ENCODE measurements at regions not wholly inside any gene's neighbourhood (a gene's known extent, or its start where the extent isn't known, plus 50 kb on each side); places are given as distances from the start of the nearest gene placed in this dataset.

- Histone ChIP-seq H3K27ac (ENCODE audit: insufficient read depth in 1 of 2, low read depth in 1 of 2, low read length in 2 of 2, poor library complexity in 1 of 2, severe bottlenecking in 2 of 2) (no peak overlapping the region), H3K9me3 (ENCODE audit: control extremely low read depth in 1 of 5, control insufficient read depth in 4 of 5, insufficient read depth in 2 of 5, low read depth in 1 of 5, low read length in 4 of 5) (no peaks in the 10 kb centered on the region), H3K4me1 (ENCODE audit: control extremely low read depth in 1 of 4, control insufficient read depth in 4 of 4, insufficient read depth in 4 of 4, low read length in 3 of 4) (peaks cover 0 to 11% (median 9%) of the 10 kb centered on the region in 4 experiments), H3K27me3 (replicated peaks in 2 of 5; ENCODE audit: control insufficient read depth in 4 of 5, insufficient read depth in 5 of 5, low read length in 4 of 5) (no peaks in the 10 kb centered on the region), H3K36me3 (ENCODE audit: control insufficient read depth in 4 of 4, insufficient read depth in 4 of 4, low read length in 3 of 4) (no peaks in the 10 kb centered on the region), H3K4me3 (ENCODE audit: control insufficient read depth in 1 of 7, extremely low read depth in 1 of 7, insufficient read depth in 4 of 7, low read depth in 2 of 7, low read length in 6 of 7) (no peak overlapping the region)
- no peak for DNase-seq
- CTCF ChIA-PET: interaction anchor here (0.9 kb wide), 1 partner anchor 17 kb away, joined by 3 read pairs; no protein-coding TSS in a partner anchor
- POLR2A ChIA-PET: no interaction called here
- 100% methylated on average over 1 of the region's 1 CpG for WGBS (ENCODE audit: insufficient coverage)
Measured at GRCh38 chr13:80633251-80633650, 292.3 kb upstream of the SPRY2 start.

GRCh38 chr13:80630685-80631121 is 289.8 kb upstream of the SPRY2 start:
- peaks cover 0 to 11% (median 9%) of the 10 kb centered on the region in 4 experiments for H3K4me1 ChIP-seq (ENCODE audit: control extremely low read depth in 1 of 4, control insufficient read depth in 4 of 4, insufficient read depth in 4 of 4, low read length in 3 of 4)
- H3K9me3 ChIP-seq (ENCODE audit: control extremely low read depth in 1 of 5, control insufficient read depth in 4 of 5, insufficient read depth in 2 of 5, low read depth in 1 of 5, low read length in 4 of 5): no peaks in the 10 kb centered on the region
- WGBS (ENCODE audit: insufficient coverage): 100% methylated on average over 2 of the region's 3 CpGs
- H3K27ac ChIP-seq (ENCODE audit: insufficient read depth in 1 of 2, low read depth in 1 of 2, low read length in 2 of 2, poor library complexity in 1 of 2, severe bottlenecking in 2 of 2): no peak overlapping the region
- CTCF ChIA-PET: no interaction called here
- DNase-seq: peak; percentile 9 to 45 (median 23)
- no peaks in the 10 kb centered on the region for H3K36me3 ChIP-seq (ENCODE audit: control insufficient read depth in 4 of 4, insufficient read depth in 4 of 4, low read length in 3 of 4)
- H3K27me3 ChIP-seq (replicated peaks in 2 of 5; ENCODE audit: control insufficient read depth in 4 of 5, insufficient read depth in 5 of 5, low read length in 4 of 5): no peaks in the 10 kb centered on the region
- POLR2A ChIA-PET: no interaction called here
- H3K4me3 ChIP-seq (ENCODE audit: control insufficient read depth in 1 of 7, extremely low read depth in 1 of 7, insufficient read depth in 4 of 7, low read depth in 2 of 7, low read length in 6 of 7): peak overlapping the region in 1 of 7 experiments; percentile 25

- no peaks in the 10 kb centered on the region for H3K27me3 ChIP-seq (replicated peaks in 2 of 5; ENCODE audit: control insufficient read depth in 4 of 5, insufficient read depth in 5 of 5, low read length in 4 of 5)
- WGBS (ENCODE audit: insufficient coverage): no CpG with 5 or more reads among the region's 1 CpG
- H3K4me3 ChIP-seq (ENCODE audit: control insufficient read depth in 1 of 7, extremely low read depth in 1 of 7, insufficient read depth in 4 of 7, low read depth in 2 of 7, low read length in 6 of 7): no peak overlapping the region
- no peak for DNase-seq
- peaks cover 0 to 3% (median 0%) of the 10 kb centered on the region in 5 experiments for H3K9me3 ChIP-seq (ENCODE audit: control extremely low read depth in 1 of 5, control insufficient read depth in 4 of 5, insufficient read depth in 2 of 5, low read depth in 1 of 5, low read length in 4 of 5)
- ChIA-PET POLR2A (no interaction called here), CTCF (no interaction called here)
- H3K36me3 ChIP-seq (ENCODE audit: control insufficient read depth in 4 of 4, insufficient read depth in 4 of 4, low read length in 3 of 4): no peaks in the 10 kb centered on the region
- no peaks in the 10 kb centered on the region for H3K4me1 ChIP-seq (ENCODE audit: control extremely low read depth in 1 of 4, control insufficient read depth in 4 of 4, insufficient read depth in 4 of 4, low read length in 3 of 4)
- no peak overlapping the region for H3K27ac ChIP-seq (ENCODE audit: insufficient read depth in 1 of 2, low read depth in 1 of 2, low read length in 2 of 2, poor library complexity in 1 of 2, severe bottlenecking in 2 of 2)
Measured at GRCh38 chr13:80618781-80619180, 277.9 kb upstream of the SPRY2 start.

- no peak for DNase-seq
- Histone ChIP-seq H3K36me3 (ENCODE audit: control insufficient read depth in 4 of 4, insufficient read depth in 4 of 4, low read length in 3 of 4) (no peaks in the 10 kb centered on the region), H3K27ac (ENCODE audit: insufficient read depth in 1 of 2, low read depth in 1 of 2, low read length in 2 of 2, poor library complexity in 1 of 2, severe bottlenecking in 2 of 2) (no peak overlapping the region), H3K27me3 (replicated peaks in 2 of 5; ENCODE audit: control insufficient read depth in 4 of 5, insufficient read depth in 5 of 5, low read length in 4 of 5) (no peaks in the 10 kb centered on the region), H3K9me3 (ENCODE audit: control extremely low read depth in 1 of 5, control insufficient read depth in 4 of 5, insufficient read depth in 2 of 5, low read depth in 1 of 5, low read length in 4 of 5) (no peaks in the 10 kb centered on the region), H3K4me3 (ENCODE audit: control insufficient read depth in 1 of 7, extremely low read depth in 1 of 7, insufficient read depth in 4 of 7, low read depth in 2 of 7, low read length in 6 of 7) (no peak overlapping the region), H3K4me1 (ENCODE audit: control extremely low read depth in 1 of 4, control insufficient read depth in 4 of 4, insufficient read depth in 4 of 4, low read length in 3 of 4) (no peaks in the 10 kb centered on the region)
- POLR2A ChIA-PET: no interaction called here
- CTCF ChIA-PET: no interaction called here
- 78% methylated on average over 6 of the region's 6 CpGs for WGBS (ENCODE audit: insufficient coverage)
Measured at GRCh38 chr13:80612804-80613203, 271.9 kb upstream of the SPRY2 start.

- POLR2A ChIA-PET: no interaction called here
- Histone ChIP-seq H3K36me3 (ENCODE audit: control insufficient read depth in 4 of 4, insufficient read depth in 4 of 4, low read length in 3 of 4) (no peaks in the 10 kb centered on the region), H3K4me3 (ENCODE audit: control insufficient read depth in 1 of 7, extremely low read depth in 1 of 7, insufficient read depth in 4 of 7, low read depth in 2 of 7, low read length in 6 of 7) (no peak overlapping the region), H3K4me1 (ENCODE audit: control extremely low read depth in 1 of 4, control insufficient read depth in 4 of 4, insufficient read depth in 4 of 4, low read length in 3 of 4) (no peaks in the 10 kb centered on the region), H3K9me3 (ENCODE audit: control extremely low read depth in 1 of 5, control insufficient read depth in 4 of 5, insufficient read depth in 2 of 5, low read depth in 1 of 5, low read length in 4 of 5) (no peaks in the 10 kb centered on the region), H3K27me3 (replicated peaks in 2 of 5; ENCODE audit: control insufficient read depth in 4 of 5, insufficient read depth in 5 of 5, low read length in 4 of 5) (no peaks in the 10 kb centered on the region), H3K27ac (ENCODE audit: insufficient read depth in 1 of 2, low read depth in 1 of 2, low read length in 2 of 2, poor library complexity in 1 of 2, severe bottlenecking in 2 of 2) (no peak overlapping the region)
- no peak for DNase-seq
- CTCF ChIA-PET: no interaction called here
- WGBS (ENCODE audit: insufficient coverage): no CpG with 5 or more reads among the region's 1 CpG
Measured at GRCh38 chr13:80611310-80611709, 270.4 kb upstream of the SPRY2 start.

GRCh38 chr13:80605716-80606115 is 264.8 kb upstream of the SPRY2 start:
- Histone ChIP-seq H3K9me3 (ENCODE audit: control extremely low read depth in 1 of 5, control insufficient read depth in 4 of 5, insufficient read depth in 2 of 5, low read depth in 1 of 5, low read length in 4 of 5) (no peaks in the 10 kb centered on the region), H3K27ac (ENCODE audit: insufficient read depth in 1 of 2, low read depth in 1 of 2, low read length in 2 of 2, poor library complexity in 1 of 2, severe bottlenecking in 2 of 2) (no peak overlapping the region), H3K4me3 (ENCODE audit: control insufficient read depth in 1 of 7, extremely low read depth in 1 of 7, insufficient read depth in 4 of 7, low read depth in 2 of 7, low read length in 6 of 7) (no peak overlapping the region), H3K36me3 (ENCODE audit: control insufficient read depth in 4 of 4, insufficient read depth in 4 of 4, low read length in 3 of 4) (no peaks in the 10 kb centered on the region), H3K27me3 (replicated peaks in 2 of 5; ENCODE audit: control insufficient read depth in 4 of 5, insufficient read depth in 5 of 5, low read length in 4 of 5) (no peaks in the 10 kb centered on the region), H3K4me1 (ENCODE audit: control extremely low read depth in 1 of 4, control insufficient read depth in 4 of 4, insufficient read depth in 4 of 4, low read length in 3 of 4) (no peaks in the 10 kb centered on the region)
- ChIA-PET POLR2A (interaction anchor here (0.6 kb wide), 1 partner anchor 64 kb away, joined by 3 read pairs; no protein-coding TSS in a partner anchor), CTCF (no interaction called here)
- no peak for DNase-seq

GRCh38 chr13:80605011-80605410 is 264.1 kb upstream of the SPRY2 start:
- Histone ChIP-seq H3K4me3 (ENCODE audit: control insufficient read depth in 1 of 7, extremely low read depth in 1 of 7, insufficient read depth in 4 of 7, low read depth in 2 of 7, low read length in 6 of 7) (no peak overlapping the region), H3K27ac (ENCODE audit: insufficient read depth in 1 of 2, low read depth in 1 of 2, low read length in 2 of 2, poor library complexity in 1 of 2, severe bottlenecking in 2 of 2) (no peak overlapping the region), H3K27me3 (replicated peaks in 2 of 5; ENCODE audit: control insufficient read depth in 4 of 5, insufficient read depth in 5 of 5, low read length in 4 of 5) (no peaks in the 10 kb centered on the region), H3K4me1 (ENCODE audit: control extremely low read depth in 1 of 4, control insufficient read depth in 4 of 4, insufficient read depth in 4 of 4, low read length in 3 of 4) (no peaks in the 10 kb centered on the region), H3K36me3 (ENCODE audit: control insufficient read depth in 4 of 4, insufficient read depth in 4 of 4, low read length in 3 of 4) (no peaks in the 10 kb centered on the region), H3K9me3 (ENCODE audit: control extremely low read depth in 1 of 5, control insufficient read depth in 4 of 5, insufficient read depth in 2 of 5, low read depth in 1 of 5, low read length in 4 of 5) (no peaks in the 10 kb centered on the region)
- no CpG with 5 or more reads among the region's 2 CpGs for WGBS (ENCODE audit: insufficient coverage)
- POLR2A ChIA-PET: no interaction called here
- CTCF ChIA-PET: no interaction called here
- no peak for DNase-seq

Measured in common myeloid progenitor, CD34-positive (primary cell).